IPS-20b (cell line): ENCODE measurements at regions not wholly inside any gene's neighbourhood (a gene's known extent, or its start where the extent isn't known, plus 50 kb on each side); places are given as distances from the start of the nearest gene placed in this dataset.
"Not testable (repeated sequence)": the region's sequence is repeated elsewhere in the genome, so short reads cannot be mapped to it uniquely, and the experiment has no call there.

Experiments
- H3K27ac ChIP-seq: one replicate; pipeline ENCODE4 v1.5.1; 2013; ENCODE audit warnings: low read length
- H3K27me3 ChIP-seq: 2 replicates; pipeline ENCODE4 v1.6.1; 2013; ENCODE audit warnings: mild to moderate bottlenecking, low read length, inconsistent platforms; ENCODE audit not compliant: insufficient read depth
- H3K36me3 ChIP-seq: 2 replicates; pipeline ENCODE4 v1.6.1; 2013; ENCODE audit warnings: low read depth, mild to moderate bottlenecking, inconsistent platforms, low read length, moderate library complexity; ENCODE audit not compliant: insufficient read depth
- H3K4me1 ChIP-seq: 2 replicates; pipeline ENCODE4 v1.6.1; 2013; ENCODE audit warnings: mild to moderate bottlenecking, control low read depth, inconsistent platforms, low read length, moderate library complexity; ENCODE audit not compliant: insufficient read depth
- H3K4me3 ChIP-seq: 2 replicates; pipeline ENCODE4 v1.5.1; 2013; ENCODE audit warnings: mild to moderate bottlenecking, low read length, inconsistent platforms
- H3K9ac ChIP-seq: 2 replicates; pipeline ENCODE4 v1.6.1; 2013; ENCODE audit warnings: low read depth, mild to moderate bottlenecking, inconsistent platforms, low read length, moderate library complexity
- H3K9me3 ChIP-seq: 2 replicates; pipeline ENCODE4 v1.6.1; 2013; ENCODE audit warnings: mild to moderate bottlenecking, low read depth, low read length, inconsistent platforms; ENCODE audit not compliant: insufficient read depth

- H3K4me1 ChIP-seq, H3K27me3 ChIP-seq, H3K27ac ChIP-seq, H3K4me3 ChIP-seq, H3K9ac ChIP-seq, H3K9me3 ChIP-seq, H3K36me3 ChIP-seq: not testable (repeated sequence)
These were observed 853.6 kb downstream of the PRIM2 start for GRCh38 chr6:58171025-58171424.

GRCh38 chr6:58181557-58182065 is 864.2 kb downstream of the PRIM2 start:
- not testable (repeated sequence) for H3K9me3 ChIP-seq, H3K36me3 ChIP-seq, H3K27ac ChIP-seq, H3K4me1 ChIP-seq, H3K4me3 ChIP-seq, H3K9ac ChIP-seq, H3K27me3 ChIP-seq

GRCh38 chr6:58185300-58185699 is 867.9 kb downstream of the PRIM2 start:
- H3K27me3 ChIP-seq, H3K9ac ChIP-seq, H3K36me3 ChIP-seq, H3K4me3 ChIP-seq, H3K4me1 ChIP-seq, H3K27ac ChIP-seq: not testable (repeated sequence)
- H3K9me3 ChIP-seq = peaks cover 11% of the 10 kb centered on the region

- not testable (repeated sequence) for H3K4me3 ChIP-seq, H3K27ac ChIP-seq, H3K4me1 ChIP-seq, H3K36me3 ChIP-seq, H3K9ac ChIP-seq, H3K27me3 ChIP-seq
- H3K9me3 ChIP-seq = peaks cover 22% of the 10 kb centered on the region
These were observed 875.8 kb downstream of the PRIM2 start for GRCh38 chr6:58193209-58193608.

- no peak overlapping the region for H3K4me3 ChIP-seq
- H3K27ac ChIP-seq = no peak overlapping the region
- peaks cover 15% of the 10 kb centered on the region; the same call in 1 of the 2 replicates for H3K9me3 ChIP-seq
- H3K4me1 ChIP-seq = no peaks in the 10 kb centered on the region
- no peaks in the 10 kb centered on the region for H3K27me3 ChIP-seq
- no peak overlapping the region for H3K9ac ChIP-seq
- H3K36me3 ChIP-seq = no peaks in the 10 kb centered on the region
These were observed 880.9 kb downstream of the PRIM2 start for GRCh38 chr6:58198301-58198700.

GRCh38 chr6:58237124-58237523 is 919.7 kb downstream of the PRIM2 start:
- H3K4me1 ChIP-seq, H3K9ac ChIP-seq, H3K27ac ChIP-seq, H3K4me3 ChIP-seq, H3K27me3 ChIP-seq, H3K36me3 ChIP-seq: not testable (repeated sequence)
- H3K9me3 ChIP-seq = peaks cover 74% of the 10 kb centered on the region

- not testable (repeated sequence) for H3K9ac ChIP-seq, H3K4me1 ChIP-seq
- H3K9me3 ChIP-seq = peaks cover 78% of the 10 kb centered on the region
These were observed 921.0 kb downstream of the PRIM2 start for GRCh38 chr6:58238421-58238820.

GRCh38 chr6:58257625-58258024 is 940.2 kb downstream of the PRIM2 start:
- H3K27me3 ChIP-seq, H3K27ac ChIP-seq, H3K36me3 ChIP-seq, H3K4me1 ChIP-seq, H3K9ac ChIP-seq, H3K4me3 ChIP-seq: not testable (repeated sequence)
- H3K9me3 ChIP-seq = peaks cover 81% of the 10 kb centered on the region

More at GRCh38 chr6:58238421-58238820, 921.0 kb downstream of the PRIM2 start:
- H3K36me3 ChIP-seq, H3K4me3 ChIP-seq, H3K27me3 ChIP-seq, H3K27ac ChIP-seq: not testable (repeated sequence)

- H3K4me3 ChIP-seq = no peak overlapping the region
- H3K27ac ChIP-seq = no peak overlapping the region
- H3K9ac ChIP-seq = no peak overlapping the region
- no peaks in the 10 kb centered on the region for H3K36me3 ChIP-seq
- H3K27me3 ChIP-seq = no peaks in the 10 kb centered on the region
- H3K9me3 ChIP-seq = peaks cover 63% of the 10 kb centered on the region
- H3K4me1 ChIP-seq = no peaks in the 10 kb centered on the region
These were observed 972.7 kb downstream of the PRIM2 start for GRCh38 chr6:58290177-58290576.

GRCh38 chr6:58291319-58291718 is 973.9 kb downstream of the PRIM2 start:
- not testable (repeated sequence) for H3K27me3 ChIP-seq, H3K36me3 ChIP-seq, H3K4me3 ChIP-seq, H3K4me1 ChIP-seq, H3K9ac ChIP-seq, H3K27ac ChIP-seq
- H3K9me3 ChIP-seq = peaks cover 61% of the 10 kb centered on the region

GRCh38 chr6:58307901-58308300 is 990.5 kb downstream of the PRIM2 start:
- H3K4me1 ChIP-seq, H3K27me3 ChIP-seq, H3K9ac ChIP-seq, H3K36me3 ChIP-seq, H3K27ac ChIP-seq, H3K4me3 ChIP-seq: not testable (repeated sequence)
- peaks cover 34% of the 10 kb centered on the region for H3K9me3 ChIP-seq

GRCh38 chr6:58332108-58332507 is 1014.7 kb downstream of the PRIM2 start:
- not testable (repeated sequence) for H3K4me1 ChIP-seq, H3K9ac ChIP-seq, H3K27ac ChIP-seq

GRCh38 chr6:58342287-58342686 is 1024.9 kb downstream of the PRIM2 start:
- not testable (repeated sequence) for H3K27ac ChIP-seq, H3K4me3 ChIP-seq, H3K9ac ChIP-seq, H3K4me1 ChIP-seq, H3K27me3 ChIP-seq, H3K36me3 ChIP-seq
- peaks cover 44% of the 10 kb centered on the region for H3K9me3 ChIP-seq

More at GRCh38 chr6:58332108-58332507, 1014.7 kb downstream of the PRIM2 start:
- H3K4me3 ChIP-seq, H3K36me3 ChIP-seq, H3K27me3 ChIP-seq: not testable (repeated sequence)
- H3K9me3 ChIP-seq = peaks cover 56% of the 10 kb centered on the region
